Endothelial cell of umbilical vein (primary cell): ENCODE measurements at regions not wholly inside any gene's neighbourhood (a gene's known extent, or its start where the extent isn't known, plus 50 kb on each side); places are given as distances from the start of the nearest gene placed in this dataset.

ENCODE experiments used
- BruUV-seq: library from RNA; stranded (reverse); fragments of 400-500 nt; replicated peaks from 2 replicates; lab custom pipeline; 2021; lab: Mats Ljungman, UMichigan
- CTCF ChIA-PET: fragments of 300-600, 350-600 bp; sonication (Branson Sonifier 250); formaldehyde crosslinking; loops from one replicate; lab custom pipeline; 2021; ENCODE audit warnings: antibody characterized with exemption, inconsistent platforms; lab: Charles Lee
- POLR2A ChIA-PET: fragments of 300-600, 350-600 bp; sonication (Branson Sonifier 250); formaldehyde crosslinking; loops from one replicate; lab custom pipeline; 2021; ENCODE audit warnings: antibody characterized with exemption, inconsistent platforms; lab: Charles Lee
- DNase-seq: peaks from one replicate; pipeline ENCODE4 v3.0.0-alpha.2; 2011; ENCODE audit warnings: low read depth, low spot score
- FAIRE-seq: peaks from 2 replicates; lab custom pipeline; 2011; peaks lifted over from hg19 to GRCh38; lab: Jason Lieb, UNC
- H2AFZ ChIP-seq: 2 replicates; pipeline ENCODE4 v1.6.0; 2012; ENCODE audit warnings: low read depth, low read length, control low read depth, inconsistent platforms
- H3K27ac ChIP-seq: 2 replicates; pipeline ENCODE4 v1.5.1; 2011; ENCODE audit warnings: low read depth, mild to moderate bottlenecking, control low read depth, low read length, moderate library complexity; ENCODE audit not compliant: insufficient read depth
- H3K27me3 ChIP-seq, 2 experiments: 2 replicates each; pipeline versions ENCODE4 v1.6.0 to v1.6.1; 2011; ENCODE audit warnings: low read length in 2 of 2, mixed read lengths in 1 of 2; ENCODE audit not compliant: control insufficient read depth in 2 of 2, insufficient read depth in 2 of 2
- H3K36me3 ChIP-seq, 2 experiments: 2 replicates in 1 of 2; 3 replicates in 1 of 2; pipeline ENCODE4 v1.5.1; 2011; ENCODE audit warnings: low read length in 2 of 2, mild to moderate bottlenecking in 1 of 2, moderate library complexity in 1 of 2; ENCODE audit not compliant: control insufficient read depth in 2 of 2, insufficient read depth in 2 of 2; ENCODE audit errors: extremely low read depth in 1 of 2
- H3K4me1 ChIP-seq: 3 replicates; pipeline ENCODE4 v1.5.1; 2011; ENCODE audit warnings: mild to moderate bottlenecking, low read length; ENCODE audit not compliant: control insufficient read depth, insufficient read depth; ENCODE audit errors: extremely low read depth
- H3K4me2 ChIP-seq: 2 replicates; pipeline ENCODE4 v1.6.1; 2011; ENCODE audit warnings: low read length, control low read depth, mixed read lengths; ENCODE audit not compliant: insufficient read depth
- H3K4me3 ChIP-seq, 3 experiments: fragments of 200-600 bp in 1 of 3; sonication (generic), shearing (Covaris generic) in 1 of 3; replicated peaks in 1 of 3; 2 replicates each; pipeline ENCODE4 v1.5.1; 2011 to 2016; ENCODE audit warnings: control low read depth in 3 of 3, low read length in 3 of 3, mild to moderate bottlenecking in 2 of 3, inconsistent platforms in 1 of 3, low read depth in 1 of 3, moderate library complexity in 1 of 3; ENCODE audit not compliant: insufficient read depth in 1 of 3
- H3K79me2 ChIP-seq: 2 replicates; pipeline ENCODE4 v1.6.0; 2012; ENCODE audit warnings: low read length, inconsistent platforms; ENCODE audit not compliant: control insufficient read depth, insufficient read depth
- H3K9ac ChIP-seq: replicated peaks from 2 replicates; pipeline ENCODE3; 2011; ENCODE audit warnings: low read length, control low read depth; ENCODE audit not compliant: insufficient read depth; ENCODE audit errors: extremely low read depth
- H3K9me1 ChIP-seq: replicated peaks from 3 replicates; pipeline ENCODE4 v1.6.0; 2011; ENCODE audit warnings: mild to moderate bottlenecking, low read length; ENCODE audit not compliant: control insufficient read depth, insufficient read depth; ENCODE audit errors: extremely low read depth
- H3K9me3 ChIP-seq: replicated peaks from 2 replicates; pipeline ENCODE4 v1.5.1; 2012; ENCODE audit warnings: low read length, inconsistent platforms; ENCODE audit not compliant: control insufficient read depth, insufficient read depth
- H4K20me1 ChIP-seq: replicated peaks from 2 replicates; pipeline ENCODE3; 2011; ENCODE audit warnings: mild to moderate bottlenecking, low read length; ENCODE audit not compliant: control insufficient read depth, insufficient read depth; ENCODE audit errors: extremely low read depth
- CTCF ChIP-seq, 2 donors: IDR thresholded peaks; 1 replicate in 1 of 2; 2 replicates in 1 of 2; pipeline ENCODE4 v1.5.1; 2011; ENCODE audit warnings: low read length in 2 of 2, mild to moderate bottlenecking in 2 of 2, moderate library complexity in 2 of 2, control low read depth in 1 of 2, inconsistent platforms in 1 of 2, low read depth in 1 of 2; ENCODE audit not compliant: insufficient read depth in 1 of 2; ENCODE audit errors: extremely low read depth in 1 of 2
- EZH2 ChIP-seq: IDR thresholded peaks from 2 replicates; pipeline ENCODE4 v1.6.1; 2012; ENCODE audit warnings: borderline replicate concordance, low read depth, mild to moderate bottlenecking, moderate library complexity, low read length, inconsistent platforms; ENCODE audit not compliant: severe bottlenecking
- FOS ChIP-seq: IDR thresholded peaks from 2 replicates; pipeline ENCODE4 v1.6.1; 2011; ENCODE audit warnings: mild to moderate bottlenecking, low read length, moderate library complexity, borderline replicate concordance; ENCODE audit not compliant: insufficient read depth
- GATA2 ChIP-seq: IDR thresholded peaks from 2 replicates; pipeline ENCODE4 v1.7.0; 2011; ENCODE audit warnings: low read depth, mild to moderate bottlenecking, moderate library complexity, mixed read lengths, low read length; ENCODE audit not compliant: insufficient read length, insufficient read depth
- MYC ChIP-seq: IDR thresholded peaks from one replicate; pipeline ENCODE4 v1.6.1; 2011; ENCODE audit warnings: mild to moderate bottlenecking, low read depth, low read length
- POLR2A ChIP-seq: IDR thresholded peaks from 2 replicates; pipeline ENCODE4 v1.6.1; 2012; ENCODE audit warnings: low read depth, mild to moderate bottlenecking, control low read depth, low read length
- POLR2AphosphoS5 ChIP-seq: IDR thresholded peaks from 2 replicates; pipeline ENCODE4 v1.6.1; 2012; ENCODE audit warnings: low read depth, mild to moderate bottlenecking, control low read depth, low read length, moderate library complexity; ENCODE audit not compliant: insufficient read depth
- dilution Hi-C: fragments of 300-500 bp; cut with MboI; formaldehyde crosslinking; loops from one replicate; pipeline ENCODE4 v1.15.0; 2019; ENCODE audit warnings: low sequenced_read_pairs; ENCODE audit not compliant: extremely low pct_ligation_motif_present
- intact Hi-C: fragments of 100-400 bp; cut with micrococcal nuclease; formaldehyde crosslinking; loops from one replicate; pipeline ENCODE4 v1.10.0; 2022

- BruUV-seq: no TSS peak
- no peak overlapping the region for H3K4me2 ChIP-seq
- H3K79me2 ChIP-seq: no peaks in the 10 kb centered on the region
- H3K4me3 ChIP-seq: no peak overlapping the region
- no peak for TF ChIP-seq FOS
- no peak for TF ChIP-seq CTCF (IDR thresholded peaks at IDR 0.05; ENCODE audit: extremely low read depth in 1 of 2, insufficient read depth in 1 of 2, low read depth in 1 of 2, low read length in 2 of 2)
- TF ChIP-seq MYC: no peak
- no peak for TF ChIP-seq POLR2AphosphoS5
- TF ChIP-seq EZH2: no peak
- TF ChIP-seq POLR2A: no peak
- no peak for TF ChIP-seq GATA2
- ChIA-PET POLR2A (no interaction called here), CTCF (interaction anchor here (1.2 kb wide), 1 partner anchor 72 kb away, joined by 3 read pairs; no protein-coding TSS in a partner anchor)
- intact Hi-C loops (no loop called here), dilution Hi-C loops (no loop called here)
- no peaks in the 10 kb centered on the region for H3K9me3 ChIP-seq
- H4K20me1 ChIP-seq: no peaks in the 10 kb centered on the region
- no peak overlapping the region for H2AFZ ChIP-seq
- H3K9ac ChIP-seq: no peak overlapping the region
- H3K36me3 ChIP-seq: no peaks in the 10 kb centered on the region
- no peaks in the 10 kb centered on the region for H3K9me1 ChIP-seq
- no peaks in the 10 kb centered on the region for H3K27me3 ChIP-seq
- no peak for DNase-seq
- H3K4me1 ChIP-seq: no peaks in the 10 kb centered on the region
- FAIRE-seq: no peak
- H3K27ac ChIP-seq: no peak overlapping the region
Observed at GRCh38 chr3:94985778-94986177, 922.9 kb downstream of the NSUN3 start.
